GM12878 (cell line): ENCODE measurements at regions not wholly inside any gene's neighbourhood (a gene's known extent, or its start where the extent isn't known, plus 50 kb on each side); places are given as distances from the start of the nearest gene placed in this dataset.

Experiments
- ATAC-seq: fragments of 200-7000 bp; cut with Tn5 transposase; 3 replicates; pipeline ENCODE4 v1.9.1; 2020; ENCODE audit warnings: mild to moderate bottlenecking, moderate library complexity
- BruUV-seq: library from RNA; stranded (reverse); fragments of 400-500 nt; replicated peaks from 2 replicates; lab custom pipeline; 2021; lab: Mats Ljungman, UMichigan
- CTCF ChIA-PET: fragments of 300-600 bp; sonication (Branson Sonifier 250); formaldehyde crosslinking; extraction: SDS; loops from one replicate; lab custom pipeline; 2021; ENCODE audit warnings: inconsistent platforms; lab: Yijun Ruan, JAX
- POLR2A ChIA-PET: fragments of 350-600 bp; formaldehyde crosslinking; extraction: SDS; loops from one replicate; lab custom pipeline; 2021; ENCODE audit warnings: inconsistent platforms; lab: Charles Lee
- RAD21 ChIA-PET: fragments of 300-600 bp; sonication (Branson Sonifier 250); formaldehyde crosslinking; loops from one replicate; lab custom pipeline; 2023; ENCODE audit warnings: antibody characterized with exemption; ENCODE audit not compliant: unreplicated experiment; lab: Charles Lee
- SMC1A ChIA-PET: fragments of 300-600 bp; sonication (Branson Sonifier 250); formaldehyde crosslinking; loops from one replicate; lab custom pipeline; 2023; ENCODE audit not compliant: unreplicated experiment, uncharacterized antibody; lab: Charles Lee
- DNase-seq: peaks from one replicate; pipeline ENCODE4 v3.0.0-alpha.2; 2011; ENCODE audit warnings: low read depth, low spot score
- FAIRE-seq: peaks from 3 replicates; lab custom pipeline; 2011; peaks lifted over from hg19 to GRCh38; lab: Jason Lieb, UNC
- H2AFZ ChIP-seq: 2 replicates; pipeline ENCODE4 v1.6.0; 2011; ENCODE audit warnings: low read depth, low read length, control low read depth; ENCODE audit not compliant: control insufficient read depth
- H3K27ac ChIP-seq: 2 replicates; pipeline ENCODE4 v1.5.1; 2011; ENCODE audit warnings: control low read depth; ENCODE audit not compliant: control insufficient read depth, insufficient read depth
- H3K27me3 ChIP-seq, 2 experiments: replicated peaks in 1 of 2; 2 replicates each; pipeline versions ENCODE4 v1.6.0 to v1.6.1; 2011; ENCODE audit warnings: low read length in 1 of 2; ENCODE audit not compliant: control insufficient read depth in 2 of 2, insufficient read depth in 2 of 2
- H3K36me3 ChIP-seq, 2 experiments: 2 replicates each; pipeline ENCODE4 v1.5.1; 2011; ENCODE audit warnings: low read length in 1 of 2; ENCODE audit not compliant: control insufficient read depth in 2 of 2, insufficient read depth in 2 of 2
- H3K4me1 ChIP-seq: 2 replicates; pipeline ENCODE4 v1.6.1; 2011; ENCODE audit warnings: mild to moderate bottlenecking, low read length, moderate library complexity, mixed read lengths; ENCODE audit not compliant: control insufficient read depth, insufficient read depth
- H3K4me2 ChIP-seq: 2 replicates; pipeline ENCODE4 v1.6.0; 2011; ENCODE audit warnings: control low read depth; ENCODE audit not compliant: control insufficient read depth, insufficient read depth
- H3K4me3 ChIP-seq: fragments of 200-600 bp; sonication (generic); 2 replicates; pipeline ENCODE4 v1.5.1; 2016
- H3K79me2 ChIP-seq: 2 replicates; pipeline ENCODE4 v1.6.0; 2011; ENCODE audit warnings: low read length; ENCODE audit not compliant: control insufficient read depth, insufficient read depth
- H3K9ac ChIP-seq: 2 replicates; pipeline ENCODE4 v1.8.0; 2011; ENCODE audit warnings: low read length, control low read depth, mixed read lengths; ENCODE audit not compliant: control insufficient read depth, insufficient read depth
- H3K9me3 ChIP-seq: replicated peaks from 3 replicates; pipeline ENCODE4 v1.5.1; 2011; ENCODE audit warnings: mild to moderate bottlenecking, low read length; ENCODE audit not compliant: control insufficient read depth, insufficient read depth
- H4K20me1 ChIP-seq: 2 replicates; pipeline ENCODE4 v1.6.0; 2011; ENCODE audit not compliant: control insufficient read depth, insufficient read depth
- BACH1 ChIP-seq: fragments of 450-650 bp; IDR thresholded peaks from 2 replicates; pipeline ENCODE4 v1.6.1; 2017; ENCODE audit warnings: mild to moderate bottlenecking, borderline replicate concordance
- CHD1 ChIP-seq: IDR thresholded peaks from 2 replicates; pipeline ENCODE4 v1.6.1; 2012; ENCODE audit warnings: low read depth, low read length, improper control_type of control experiment
- ETV6 ChIP-seq, 2 experiments: fragments of 450-650 bp in 1 of 2; IDR thresholded peaks in 1 of 2; conservative IDR thresholded peaks in 1 of 2; 2 replicates each; pipeline ENCODE4 v1.6.1; 2014; ENCODE audit warnings: antibody characterized with exemption in 1 of 2, borderline replicate concordance in 1 of 2, low read depth in 1 of 2, mild to moderate bottlenecking in 1 of 2, moderate library complexity in 1 of 2
- GABPA ChIP-seq: IDR thresholded peaks from 2 replicates; pipeline ENCODE4 v1.6.1; 2014; ENCODE audit warnings: antibody characterized with exemption, low read depth, mild to moderate bottlenecking, inconsistent platforms
- GATAD2B ChIP-seq: fragments of 450-650 bp; conservative IDR thresholded peaks from 2 replicates; pipeline ENCODE4 v1.6.1; 2017; ENCODE audit warnings: low read depth, mild to moderate bottlenecking, moderate library complexity
- MYB ChIP-seq: fragments of 150-350 bp; IDR thresholded peaks from 2 replicates; pipeline ENCODE4 v1.6.1; 2014; ENCODE audit warnings: mild to moderate bottlenecking, low read depth, low read length, borderline replicate concordance
- NBN ChIP-seq: fragments of 450-650 bp; IDR thresholded peaks from 2 replicates; pipeline ENCODE4 v1.6.1; 2016
- NR2C1 ChIP-seq: fragments of 450-650 bp; IDR thresholded peaks from 2 replicates; pipeline ENCODE4 v1.6.1; 2017; ENCODE audit warnings: antibody characterized with exemption, mild to moderate bottlenecking, moderate library complexity
- POLR2A ChIP-seq: IDR thresholded peaks from 2 replicates; pipeline ENCODE4 v1.6.1; 2011; ENCODE audit warnings: low read depth, mild to moderate bottlenecking, low read length
- SRF ChIP-seq, 2 experiments: IDR thresholded peaks; 2 replicates each; pipeline ENCODE4 v1.6.1; 2011; ENCODE audit warnings: low read depth in 2 of 2, low read length in 2 of 2, mild to moderate bottlenecking in 1 of 2, moderate library complexity in 1 of 2
- TARDBP ChIP-seq: IDR thresholded peaks from 2 replicates; pipeline ENCODE4 v1.6.1; 2016; ENCODE audit warnings: borderline replicate concordance
- ZBTB4 ChIP-seq: fragments of 450-650 bp; formaldehyde crosslinking; IDR thresholded peaks from 2 replicates; pipeline ENCODE4 v1.4.0; 2022; ENCODE audit warnings: mild to moderate bottlenecking, moderate library complexity
- ZNF217 ChIP-seq: fragments of 450-650 bp; IDR thresholded peaks from 2 replicates; pipeline ENCODE4 v1.6.1; 2017; ENCODE audit warnings: antibody characterized with exemption, mild to moderate bottlenecking
- ZSCAN29 ChIP-seq: fragments of 450-650 bp; IDR thresholded peaks from 2 replicates; pipeline ENCODE4 v1.6.1; 2017; ENCODE audit warnings: mild to moderate bottlenecking, moderate library complexity
- WGBS: methylation state at CpG from one replicate; pipeline ENCODE4 v1.1.6; 2016; ENCODE audit warnings: low lambda C conversion rate; ENCODE audit not compliant: insufficient replicate concordance, insufficient coverage; ENCODE audit errors: missing lambda C conversion rate; 5-methylcytosine and 5-hydroxymethylcytosine counted together
- in situ Hi-C: fragments of 300-500 bp; cut with MboI; formaldehyde crosslinking; loops from 9 replicates; pipeline ENCODE4 v1.14.3; 2018; ENCODE audit warnings: mixed read lengths
- intact Hi-C: fragments of 100-400 bp; cut with micrococcal nuclease; formaldehyde crosslinking; loops from one replicate; pipeline ENCODE4 v1.14.2; 2022; ENCODE audit not compliant: unreplicated experiment
- TF ChIP-seq, protein P1 (sequence below): IDR thresholded peaks from 2 replicates; pipeline ENCODE4 v1.6.1; 2012; ENCODE audit warnings: low read length, inconsistent platforms
- TF ChIP-seq, protein P2 (sequence below): fragments of 450-650 bp; formaldehyde crosslinking; IDR thresholded peaks from 2 replicates; pipeline ENCODE4 v1.5.0; 2022; ENCODE audit warnings: mild to moderate bottlenecking, missing genetic modification characterization

DNA sequence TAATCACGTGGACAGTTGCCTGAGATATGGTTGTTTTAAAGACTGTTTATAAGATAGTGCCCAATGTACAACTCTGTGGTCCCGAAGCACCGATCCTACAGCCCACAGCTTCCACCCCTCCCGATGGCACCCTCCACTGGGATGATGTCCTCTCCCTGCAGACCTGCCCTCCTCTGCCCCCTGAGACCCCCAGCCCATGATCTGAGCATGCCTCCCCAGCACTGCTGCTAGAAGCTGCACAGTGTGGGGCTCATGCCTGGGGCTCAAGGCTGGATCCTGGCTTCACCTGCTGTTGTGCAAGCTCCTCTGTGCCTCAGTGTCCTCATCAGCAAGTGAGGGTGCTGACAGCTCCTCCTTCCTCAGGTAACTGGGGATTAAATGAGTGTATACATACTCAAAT, 254.7 kb upstream of the MKI67 start:
- Histone ChIP-seq H3K27ac (no peak overlapping the region), H2AFZ (no peak overlapping the region), H3K9me3 (no peaks in the 10 kb centered on the region), H3K9ac (no peak overlapping the region), H3K79me2 (no peaks in the 10 kb centered on the region), H4K20me1 (no peaks in the 10 kb centered on the region), H3K27me3 (peaks cover 0 to 2% of the 10 kb centered on the region in 2 experiments; a peak in 1 of 4 replicates), H3K4me3 (no peak overlapping the region), H3K36me3 (no peaks in the 10 kb centered on the region), H3K4me2 (no peak overlapping the region), H3K4me1 (no peaks in the 10 kb centered on the region)
- RAD21 ChIA-PET = no interaction called here
- intact Hi-C loops (no loop called here), in situ Hi-C loops (no loop called here)
- BruUV-seq = no TSS peak
- WGBS = 19% methylated on average over 4 of the region's 4 CpGs
- DNase-seq (no peak), ATAC-seq (no peak), FAIRE-seq (no peak)
- CTCF ChIA-PET = no interaction called here
- SMC1A ChIA-PET = no interaction called here
- POLR2A ChIA-PET = no interaction called here
- TF ChIP-seq NBN (no peak), POLR2A (no peak), SRF (IDR thresholded peaks at IDR 0.05; ENCODE audit: low read depth in 2 of 2, low read length in 2 of 2) (no peak), ZNF217 (no peak), NR2C1 (no peak), CHD1 (no peak), ZBTB4 (CRISPR knock-in tag) (no peak), ZSCAN29 (no peak), GABPA (no peak), BACH1 (no peak), ETV6 (conservative IDR thresholded peaks at IDR 0.05 in 1 of 2, IDR thresholded peaks at IDR 0.05 in 1 of 2; ENCODE audit: borderline replicate concordance in 1 of 2, low read depth in 1 of 2) (no peak), GATAD2B (no peak), MYB (no peak), TARDBP (no peak)
- TF ChIP-seq, protein P1, sequence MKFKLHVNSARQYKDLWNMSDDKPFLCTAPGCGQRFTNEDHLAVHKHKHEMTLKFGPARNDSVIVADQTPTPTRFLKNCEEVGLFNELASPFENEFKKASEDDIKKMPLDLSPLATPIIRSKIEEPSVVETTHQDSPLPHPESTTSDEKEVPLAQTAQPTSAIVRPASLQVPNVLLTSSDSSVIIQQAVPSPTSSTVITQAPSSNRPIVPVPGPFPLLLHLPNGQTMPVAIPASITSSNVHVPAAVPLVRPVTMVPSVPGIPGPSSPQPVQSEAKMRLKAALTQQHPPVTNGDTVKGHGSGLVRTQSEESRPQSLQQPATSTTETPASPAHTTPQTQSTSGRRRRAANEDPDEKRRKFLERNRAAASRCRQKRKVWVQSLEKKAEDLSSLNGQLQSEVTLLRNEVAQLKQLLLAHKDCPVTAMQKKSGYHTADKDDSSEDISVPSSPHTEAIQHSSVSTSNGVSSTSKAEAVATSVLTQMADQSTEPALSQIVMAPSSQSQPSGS = no peak
- TF ChIP-seq, protein P2, sequence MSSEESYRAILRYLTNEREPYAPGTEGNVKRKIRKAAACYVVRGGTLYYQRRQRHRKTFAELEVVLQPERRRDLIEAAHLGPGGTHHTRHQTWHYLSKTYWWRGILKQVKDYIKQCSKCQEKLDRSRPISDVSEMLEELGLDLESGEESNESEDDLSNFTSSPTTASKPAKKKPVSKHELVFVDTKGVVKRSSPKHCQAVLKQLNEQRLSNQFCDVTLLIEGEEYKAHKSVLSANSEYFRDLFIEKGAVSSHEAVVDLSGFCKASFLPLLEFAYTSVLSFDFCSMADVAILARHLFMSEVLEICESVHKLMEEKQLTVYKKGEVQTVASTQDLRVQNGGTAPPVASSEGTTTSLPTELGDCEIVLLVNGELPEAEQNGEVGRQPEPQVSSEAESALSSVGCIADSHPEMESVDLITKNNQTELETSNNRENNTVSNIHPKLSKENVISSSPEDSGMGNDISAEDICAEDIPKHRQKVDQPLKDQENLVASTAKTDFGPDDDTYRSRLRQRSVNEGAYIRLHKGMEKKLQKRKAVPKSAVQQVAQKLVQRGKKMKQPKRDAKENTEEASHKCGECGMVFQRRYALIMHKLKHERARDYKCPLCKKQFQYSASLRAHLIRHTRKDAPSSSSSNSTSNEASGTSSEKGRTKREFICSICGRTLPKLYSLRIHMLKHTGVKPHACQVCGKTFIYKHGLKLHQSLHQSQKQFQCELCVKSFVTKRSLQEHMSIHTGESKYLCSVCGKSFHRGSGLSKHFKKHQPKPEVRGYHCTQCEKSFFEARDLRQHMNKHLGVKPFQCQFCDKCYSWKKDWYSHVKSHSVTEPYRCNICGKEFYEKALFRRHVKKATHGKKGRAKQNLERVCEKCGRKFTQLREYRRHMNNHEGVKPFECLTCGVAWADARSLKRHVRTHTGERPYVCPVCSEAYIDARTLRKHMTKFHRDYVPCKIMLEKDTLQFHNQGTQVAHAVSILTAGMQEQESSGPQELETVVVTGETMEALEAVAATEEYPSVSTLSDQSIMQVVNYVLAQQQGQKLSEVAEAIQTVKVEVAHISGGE (CRISPR knock-in tag) = no peak
